Heart left ventricle (tissue), 13 donors: ENCODE measurements at regions not wholly inside any gene's neighbourhood (a gene's known extent, or its start where the extent isn't known, plus 50 kb on each side); places are given as distances from the start of the nearest gene placed in this dataset.

Experiments
- CTCF ChIP-seq, 12 donors: fragments of 200-600 bp; sonication (generic) in 4 of 12; IDR thresholded peaks; one replicate each; pipeline versions ENCODE4 v1.5.0 to v1.8.0; 2018 to 2022; ENCODE audit warnings: antibody characterized with exemption in 12 of 12, mild to moderate bottlenecking in 5 of 12
- POLR2A ChIP-seq, 2 donors: fragments of 450-650 bp; IDR thresholded peaks; one replicate each; pipeline ENCODE4 v1.6.1; 2017; ENCODE audit warnings: antibody characterized with exemption in 2 of 2, mild to moderate bottlenecking in 2 of 2, moderate library complexity in 2 of 2
- donor health status: ischemic (EF 13 %, LVEDD 7.1; RV severe dilation, severe dysfunction).
- donor health status: DM: no; HTN: yes; CAD: no.
- donor health status: DM: no; HTN: no; CAD: no.
- donor health status: ischemic (EF 25% LVEDD 6.9; RV normal size, moderate dysfunction).
- donor health status: ischemic (EF 25% LVEDD 5.7; RV mildly dilated, moderate dysfunction).
- donor health status: ischemic (EF 35%, LVEDD 5.7; RV mildly dilated, moderate dysfunction).
- donor health status: nonischemic (EF 11% LVEDD 7.7; RV severe dilation, severe dysfunction).
- donor health status: DM: yes; HTN: yes; CAD: no.
- donor health status: PGD.
- donor health status: ischemic (EF 29% LVEDD 5.4; RV normal size, mild dysfunction).
- donor health status: nonischemic (EF 23%, LVEDD 6.1; RV moderate dilation, normal function).

GRCh38 chr13:33659894-33660293 lies 158.1 kb upstream of the RFC3 start:
- TF ChIP-seq CTCF (IDR thresholded peaks at IDR 0.05) (no peak), POLR2A (IDR thresholded peaks at IDR 0.05) (no peak)
